Amniotic epithelial cell (primary cell): ENCODE measurements at regions not wholly inside any gene's neighbourhood (a gene's known extent, or its start where the extent isn't known, plus 50 kb on each side); places are given as distances from the start of the nearest gene placed in this dataset.

Source experiments
- DNase-seq: peaks from one replicate; pipeline ENCODE4 v3.0.0-alpha.2; 2010; ENCODE audit warnings: low read depth

- DNase-seq: no peak
These were observed 50.1 kb upstream of the JPH3 start for GRCh38 chr16:87552072-87552718.

- DNase-seq: no peak
These were observed 50.8 kb upstream of the JPH3 start for GRCh38 chr16:87551487-87551886.

- no peak for DNase-seq
These were observed 51.8 kb upstream of the JPH3 start for GRCh38 chr16:87550495-87550961.

GRCh38 chr16:87549627-87550494 lies 52.4 kb upstream of the JPH3 start:
- no peak for DNase-seq

- DNase-seq: no peak
These were observed 54.3 kb upstream of the JPH3 start for GRCh38 chr16:87548046-87548445.

GRCh38 chr16:87543436-87544191 lies 50.8 kb upstream of the ZCCHC14 start:
- no peak for DNase-seq

GRCh38 chr16:87542531-87543102 lies 49.8 kb upstream of the ZCCHC14 start:
- peak; percentile 10 for DNase-seq
